Caco-2 (cell line): ENCODE measurements at regions not wholly inside any gene's neighbourhood (a gene's known extent, or its start where the extent isn't known, plus 50 kb on each side); places are given as distances from the start of the nearest gene placed in this dataset.

Experiments used
- BruUV-seq: library from RNA; stranded (reverse); fragments of 400-500 nt; replicated peaks from 2 replicates; lab custom pipeline; 2021; lab: Mats Ljungman, UMichigan
- CTCF ChIA-PET: fragments of 300-600 bp; sonication (Branson Sonifier 250); formaldehyde crosslinking; loops from one replicate; lab custom pipeline; 2022; ENCODE audit warnings: antibody characterized with exemption; lab: Charles Lee
- POLR2A ChIA-PET: fragments of 300-600 bp; sonication (Branson Sonifier 250); formaldehyde crosslinking; loops from one replicate; lab custom pipeline; 2022; ENCODE audit warnings: antibody characterized with exemption; lab: Charles Lee
- DNase-seq, 2 experiments: peaks; one replicate each; pipeline versions ENCODE4 v3.0.0 to v3.0.0-alpha.2; 2020 to 2022
- H3K27me3 ChIP-seq: replicated peaks from 2 replicates; pipeline ENCODE4 v1.6.0; 2011; ENCODE audit warnings: low read length; ENCODE audit not compliant: control insufficient read depth, insufficient read depth
- H3K36me3 ChIP-seq: 2 replicates; pipeline ENCODE4 v1.5.1; 2011; ENCODE audit warnings: low read length; ENCODE audit not compliant: control insufficient read depth, insufficient read depth
- H3K4me1 ChIP-seq: fragments of 250-450 bp; sonication (Bioruptor Pico); 2 replicates; pipeline ENCODE4 v1.5.1; 2020; ENCODE audit warnings: mild to moderate bottlenecking
- H3K4me3 ChIP-seq: 2 replicates; pipeline ENCODE4 v1.5.1; 2011; ENCODE audit warnings: low read depth, mild to moderate bottlenecking, control low read depth, low read length
- H3K9me3 ChIP-seq: fragments of 250-450 bp; sonication (Bioruptor Pico); 2 replicates; pipeline ENCODE4 v1.5.1; 2020; ENCODE audit warnings: mild to moderate bottlenecking, moderate library complexity
- H3K27ac Mint-ChIP-seq: one replicate; pipeline ENCODE4 v1.8.0; 2022; ENCODE audit warnings: mixed read lengths; ENCODE audit not compliant: unreplicated experiment
- H3K27me3 Mint-ChIP-seq: one replicate; pipeline ENCODE4 v1.8.0; 2022; ENCODE audit warnings: mixed read lengths; ENCODE audit not compliant: insufficient read depth, unreplicated experiment
- H3K36me3 Mint-ChIP-seq: one replicate; pipeline ENCODE4 v1.8.0; 2022; ENCODE audit warnings: mild to moderate bottlenecking, mixed read lengths; ENCODE audit not compliant: insufficient read depth, unreplicated experiment
- H3K4me1 Mint-ChIP-seq: one replicate; pipeline ENCODE4 v1.8.0; 2022; ENCODE audit warnings: low read depth, mixed read lengths; ENCODE audit not compliant: unreplicated experiment
- H3K4me3 Mint-ChIP-seq: one replicate; pipeline ENCODE4 v1.8.0; 2022; ENCODE audit warnings: mild to moderate bottlenecking, moderate library complexity, mixed read lengths; ENCODE audit not compliant: unreplicated experiment
- H3K9me3 Mint-ChIP-seq: one replicate; pipeline ENCODE4 v1.8.0; 2022; ENCODE audit warnings: mixed read lengths; ENCODE audit not compliant: unreplicated experiment
- intact Hi-C: fragments of 100-400 bp; cut with micrococcal nuclease; formaldehyde crosslinking; loops from one replicate; pipeline ENCODE4 v1.10.0; 2022; ENCODE audit not compliant: unreplicated experiment
- TF ChIP-seq, protein P1 (sequence below), 2 experiments: fragments of 200-600 bp in 1 of 2; IDR thresholded peaks; 1 replicate in 1 of 2; 2 replicates in 1 of 2; pipeline versions ENCODE4 v1.5.1 to v1.8.0; 2011 to 2022; ENCODE audit warnings: antibody characterized with exemption in 1 of 2, control low read depth in 1 of 2, inconsistent platforms in 1 of 2, low read depth in 1 of 2, low read length in 1 of 2, mild to moderate bottlenecking in 1 of 2, moderate library complexity in 1 of 2; ENCODE audit not compliant: insufficient read depth in 1 of 2, severe bottlenecking in 1 of 2, unreplicated experiment in 1 of 2

- H3K9me3 ChIP-seq: no peaks in the 10 kb centered on the region
- Mint-ChIP-seq H3K27ac (no peak overlapping the region), H3K4me3 (no peak overlapping the region), H3K9me3 (no peaks in the 10 kb centered on the region), H3K36me3 (no peaks in the 10 kb centered on the region), H3K27me3 (no peaks in the 10 kb centered on the region), H3K4me1 (no peaks in the 10 kb centered on the region)
- no peaks in the 10 kb centered on the region for H3K4me1 ChIP-seq
- TF ChIP-seq, protein P1, sequence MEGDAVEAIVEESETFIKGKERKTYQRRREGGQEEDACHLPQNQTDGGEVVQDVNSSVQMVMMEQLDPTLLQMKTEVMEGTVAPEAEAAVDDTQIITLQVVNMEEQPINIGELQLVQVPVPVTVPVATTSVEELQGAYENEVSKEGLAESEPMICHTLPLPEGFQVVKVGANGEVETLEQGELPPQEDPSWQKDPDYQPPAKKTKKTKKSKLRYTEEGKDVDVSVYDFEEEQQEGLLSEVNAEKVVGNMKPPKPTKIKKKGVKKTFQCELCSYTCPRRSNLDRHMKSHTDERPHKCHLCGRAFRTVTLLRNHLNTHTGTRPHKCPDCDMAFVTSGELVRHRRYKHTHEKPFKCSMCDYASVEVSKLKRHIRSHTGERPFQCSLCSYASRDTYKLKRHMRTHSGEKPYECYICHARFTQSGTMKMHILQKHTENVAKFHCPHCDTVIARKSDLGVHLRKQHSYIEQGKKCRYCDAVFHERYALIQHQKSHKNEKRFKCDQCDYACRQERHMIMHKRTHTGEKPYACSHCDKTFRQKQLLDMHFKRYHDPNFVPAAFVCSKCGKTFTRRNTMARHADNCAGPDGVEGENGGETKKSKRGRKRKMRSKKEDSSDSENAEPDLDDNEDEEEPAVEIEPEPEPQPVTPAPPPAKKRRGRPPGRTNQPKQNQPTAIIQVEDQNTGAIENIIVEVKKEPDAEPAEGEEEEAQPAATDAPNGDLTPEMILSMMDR (IDR thresholded peaks at IDR 0.05; ENCODE audit: insufficient read depth in 1 of 2, low read depth in 1 of 2, low read length in 1 of 2, severe bottlenecking in 1 of 2, unreplicated experiment in 1 of 2): no peak
- no peak overlapping the region for H3K4me3 ChIP-seq
- ChIA-PET POLR2A (no interaction called here), CTCF (no interaction called here)
- H3K27me3 ChIP-seq: no peaks in the 10 kb centered on the region
- no TSS peak for BruUV-seq
- intact Hi-C loops: no loop called here
- DNase-seq: no peak
- no peaks in the 10 kb centered on the region for H3K36me3 ChIP-seq
Observed at GRCh38 chr22:25508161-25508560, 56.3 kb upstream of the GRK3 start.

- H3K36me3 Mint-ChIP-seq: no peaks in the 10 kb centered on the region
- intact Hi-C loops: no loop called here
- no TSS peak for BruUV-seq
- Histone ChIP-seq H3K4me1 (no peaks in the 10 kb centered on the region), H3K4me3 (no peak overlapping the region), H3K36me3 (no peaks in the 10 kb centered on the region), H3K27me3 (no peaks in the 10 kb centered on the region), H3K9me3 (no peaks in the 10 kb centered on the region)
- ChIA-PET CTCF (no interaction called here), POLR2A (no interaction called here)
- H3K27ac Mint-ChIP-seq: no peak overlapping the region
- H3K4me1 Mint-ChIP-seq: no peaks in the 10 kb centered on the region
- TF ChIP-seq, protein P1 (IDR thresholded peaks at IDR 0.05; ENCODE audit: insufficient read depth in 1 of 2, low read depth in 1 of 2, low read length in 1 of 2, severe bottlenecking in 1 of 2, unreplicated experiment in 1 of 2): no peak
- DNase-seq: no peak
- H3K4me3 Mint-ChIP-seq: no peak overlapping the region
- H3K27me3 Mint-ChIP-seq: no peaks in the 10 kb centered on the region
- H3K9me3 Mint-ChIP-seq: no peaks in the 10 kb centered on the region
Observed at GRCh38 chr22:25508761-25509321, 55.6 kb upstream of the GRK3 start.

DNA sequence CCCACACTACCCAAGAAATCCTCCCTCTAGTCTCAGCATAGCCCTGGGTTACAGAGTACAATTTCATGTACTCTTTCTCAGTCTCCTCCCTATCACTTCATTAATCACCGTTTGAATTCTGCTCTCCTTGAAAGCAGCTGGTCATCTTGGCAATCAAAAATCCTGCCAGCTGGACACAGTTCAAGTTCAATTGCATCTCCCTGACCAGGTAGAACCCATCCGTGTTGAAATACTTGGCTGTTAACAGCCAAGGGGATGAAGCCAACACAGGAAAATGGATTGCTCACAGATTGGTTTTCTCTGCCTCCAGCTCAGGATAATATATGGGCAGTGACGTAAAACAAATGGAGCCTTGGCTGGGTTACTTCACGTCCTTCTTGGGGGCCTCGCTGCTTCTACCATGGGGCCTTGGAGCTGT lies 55.1 kb upstream of the GRK3 start:
- no peaks in the 10 kb centered on the region for H3K36me3 Mint-ChIP-seq
- no peaks in the 10 kb centered on the region for H3K27me3 Mint-ChIP-seq
- no TSS peak for BruUV-seq
- no peaks in the 10 kb centered on the region for H3K27me3 ChIP-seq
- no peak overlapping the region for H3K27ac Mint-ChIP-seq
- no peak overlapping the region for H3K4me3 Mint-ChIP-seq
- no peaks in the 10 kb centered on the region for H3K9me3 ChIP-seq
- TF ChIP-seq, protein P1 (IDR thresholded peaks at IDR 0.05; ENCODE audit: insufficient read depth in 1 of 2, low read depth in 1 of 2, low read length in 1 of 2, severe bottlenecking in 1 of 2, unreplicated experiment in 1 of 2): no peak
- H3K4me1 Mint-ChIP-seq: no peaks in the 10 kb centered on the region
- intact Hi-C loops: no loop called here
- POLR2A ChIA-PET: no interaction called here
- no peak for DNase-seq
- CTCF ChIA-PET: no interaction called here
- no peak overlapping the region for H3K4me3 ChIP-seq
- no peaks in the 10 kb centered on the region for H3K4me1 ChIP-seq
- no peaks in the 10 kb centered on the region for H3K9me3 Mint-ChIP-seq
- H3K36me3 ChIP-seq: no peaks in the 10 kb centered on the region
